H1 (cell line): ENCODE measurements at regions not wholly inside any gene's neighbourhood (a gene's known extent, or its start where the extent isn't known, plus 50 kb on each side); places are given as distances from the start of the nearest gene placed in this dataset.

Experiments
- CTCF ChIA-PET: fragments of 300-600 bp; sonication (Branson Sonifier 250); formaldehyde crosslinking; loops from one replicate; lab custom pipeline; 2021; ENCODE audit not compliant: partially characterized antibody; lab: Charles Lee
- POLR2A ChIA-PET: fragments of 300-600 bp; sonication (Branson Sonifier 250); formaldehyde crosslinking; loops from one replicate; lab custom pipeline; 2021; ENCODE audit warnings: inconsistent platforms; ENCODE audit not compliant: partially characterized antibody; lab: Charles Lee
- DNase-seq, 2 experiments: peaks; one replicate each; pipeline versions ENCODE4 v3.0.0 to v3.0.0-alpha.2; 2010 to 2022; ENCODE audit warnings: low spot score in 2 of 2, low read depth in 1 of 2, mixed read lengths in 1 of 2
- FAIRE-seq: peaks from 2 replicates; lab custom pipeline; 2011; peaks lifted over from hg19 to GRCh38; lab: Jason Lieb, UNC
- H2AFZ ChIP-seq: 2 replicates; pipeline ENCODE4 v1.8.1; 2012; ENCODE audit warnings: low read length, inconsistent platforms
- H2AK5ac ChIP-seq: 2 replicates; pipeline ENCODE4 v1.6.1; 2013; ENCODE audit warnings: low read depth, low read length
- H2BK120ac ChIP-seq: replicated peaks from 2 replicates; pipeline ENCODE3; 2013; ENCODE audit warnings: low read depth, low read length, inconsistent platforms
- H2BK12ac ChIP-seq: 2 replicates; pipeline ENCODE4 v1.6.1; 2013; ENCODE audit warnings: low read depth, low read length
- H2BK15ac ChIP-seq: 2 replicates; pipeline ENCODE4 v1.6.1; 2013; ENCODE audit warnings: low read length
- H2BK20ac ChIP-seq: 2 replicates; pipeline ENCODE4 v1.6.1; 2013; ENCODE audit warnings: low read length
- H2BK5ac ChIP-seq: 2 replicates; pipeline ENCODE4 v1.6.1; 2013; ENCODE audit warnings: low read depth, low read length
- H3K14ac ChIP-seq: 2 replicates; pipeline ENCODE4 v1.6.1; 2013; ENCODE audit warnings: inconsistent platforms; ENCODE audit not compliant: insufficient read length
- H3K18ac ChIP-seq: 2 replicates; pipeline ENCODE4 v1.6.1; 2013; ENCODE audit warnings: low read length; ENCODE audit errors: extremely low read depth
- H3K23ac ChIP-seq: 2 replicates; pipeline ENCODE4 v1.6.1; 2013; ENCODE audit warnings: inconsistent platforms; ENCODE audit not compliant: insufficient read length
- H3K23me2 ChIP-seq: 2 replicates; pipeline ENCODE4 v1.6.1; 2013; ENCODE audit warnings: low read depth, low read length
- H3K27ac ChIP-seq: 2 replicates; pipeline ENCODE4 v1.6.1; 2011; ENCODE audit warnings: low read depth, low read length, inconsistent platforms
- H3K27me3 ChIP-seq, 4 experiments: replicated peaks in 1 of 4; 1 replicate in 1 of 4; 2 replicates in 3 of 4; pipeline versions ENCODE4 v1.6.1 to v1.8.1; 2011 to 2013; ENCODE audit warnings: low read length in 3 of 4, mild to moderate bottlenecking in 3 of 4, inconsistent platforms in 2 of 4, mixed read lengths in 2 of 4, moderate library complexity in 1 of 4; ENCODE audit not compliant: control insufficient read depth in 3 of 4, insufficient read depth in 3 of 4; ENCODE audit errors: extremely low read depth in 1 of 4
- H3K36me3 ChIP-seq, 4 experiments: 2 replicates each; pipeline versions ENCODE4 v1.6.1 to v1.8.1; 2011 to 2013; ENCODE audit warnings: mild to moderate bottlenecking in 4 of 4, low read length in 3 of 4, moderate library complexity in 2 of 4, control low read depth in 1 of 4, inconsistent platforms in 1 of 4; ENCODE audit not compliant: insufficient read depth in 4 of 4, control insufficient read depth in 2 of 4
- H3K4ac ChIP-seq: replicated peaks from 2 replicates; pipeline ENCODE3; 2013; ENCODE audit warnings: low read length, low read depth, mixed read lengths, inconsistent platforms; ENCODE audit not compliant: insufficient read length
- H3K4me1 ChIP-seq, 4 experiments: replicated peaks in 1 of 4; 1 replicate in 1 of 4; 2 replicates in 3 of 4; pipeline versions ENCODE4 v1.6.1 to v1.8.1; 2011 to 2013; ENCODE audit warnings: low read length in 3 of 4, inconsistent platforms in 2 of 4, mixed read lengths in 1 of 4; ENCODE audit not compliant: insufficient read depth in 4 of 4, control insufficient read depth in 3 of 4
- H3K4me2 ChIP-seq, 2 experiments: 2 replicates each; pipeline versions ENCODE4 v1.6.1 to v1.8.1; 2011 to 2013; ENCODE audit warnings: low read depth in 2 of 2, low read length in 2 of 2, control low read depth in 1 of 2, inconsistent platforms in 1 of 2, mild to moderate bottlenecking in 1 of 2; ENCODE audit not compliant: insufficient read depth in 1 of 2
- H3K4me3 ChIP-seq, 4 experiments: fragments of 200-600, 300-600 bp in 1 of 4; sonication (generic), shearing (Covaris generic), sonication (Bioruptor Twin) in 1 of 4; 2 replicates each; pipeline versions ENCODE4 v1.5.1 to v1.8.1; 2011 to 2016; ENCODE audit warnings: low read length in 4 of 4, low read depth in 3 of 4, control low read depth in 2 of 4, inconsistent platforms in 2 of 4, mild to moderate bottlenecking in 2 of 4, mixed read lengths in 1 of 4, moderate library complexity in 1 of 4; ENCODE audit not compliant: insufficient read depth in 2 of 4; ENCODE audit errors: extremely low read depth in 1 of 4
- H3K56ac ChIP-seq: replicated peaks from 2 replicates; pipeline ENCODE3; 2013; ENCODE audit warnings: low read depth, mild to moderate bottlenecking, mixed read lengths, low read length, inconsistent platforms; ENCODE audit not compliant: insufficient read length
- H3K79me1 ChIP-seq: 2 replicates; pipeline ENCODE4 v1.6.1; 2013; ENCODE audit warnings: low read depth, low read length, control low read depth
- H3K79me2 ChIP-seq, 2 experiments: 2 replicates each; pipeline versions ENCODE4 v1.6.1 to v1.8.1; 2012 to 2013; ENCODE audit warnings: low read length in 2 of 2, mild to moderate bottlenecking in 2 of 2, inconsistent platforms in 1 of 2; ENCODE audit not compliant: insufficient read depth in 2 of 2, control insufficient read depth in 1 of 2
- H3K9ac ChIP-seq, 4 experiments: replicated peaks in 1 of 4; 1 replicate in 1 of 4; 2 replicates in 3 of 4; pipeline versions ENCODE4 v1.6.1 to v1.8.1; 2011 to 2013; ENCODE audit warnings: low read depth in 3 of 4, low read length in 3 of 4, control low read depth in 2 of 4, mild to moderate bottlenecking in 2 of 4, moderate library complexity in 2 of 4, inconsistent platforms in 1 of 4; ENCODE audit errors: extremely low read depth in 1 of 4
- H3K9me3 ChIP-seq, 2 experiments: 2 replicates each; pipeline versions ENCODE4 v1.6.1 to v1.8.1; 2012 to 2013; ENCODE audit warnings: mild to moderate bottlenecking in 2 of 2, moderate library complexity in 2 of 2, control low read depth in 1 of 2, inconsistent platforms in 1 of 2, low read depth in 1 of 2, low read length in 1 of 2, mixed read lengths in 1 of 2; ENCODE audit not compliant: insufficient read depth in 2 of 2
- H4K20me1 ChIP-seq, 2 experiments: replicated peaks in 1 of 2; 2 replicates each; pipeline versions ENCODE3 to v1.8.1; 2011 to 2013; ENCODE audit warnings: inconsistent platforms in 2 of 2, low read length in 2 of 2, mild to moderate bottlenecking in 1 of 2; ENCODE audit not compliant: insufficient read depth in 2 of 2, control insufficient read depth in 1 of 2
- H4K5ac ChIP-seq: 2 replicates; pipeline ENCODE4 v1.6.1; 2013; ENCODE audit warnings: low read length, low read depth, mixed read lengths, inconsistent platforms; ENCODE audit not compliant: insufficient read length
- H4K8ac ChIP-seq: 2 replicates; pipeline ENCODE4 v1.8.0; 2013; ENCODE audit warnings: mild to moderate bottlenecking, moderate library complexity, low read length, inconsistent platforms; ENCODE audit not compliant: insufficient read depth; ENCODE audit errors: extremely low read depth
- H4K91ac ChIP-seq: replicated peaks from 2 replicates; pipeline ENCODE3; 2013; ENCODE audit warnings: low read length, mixed read lengths, inconsistent platforms; ENCODE audit not compliant: insufficient read length
- CBX8 ChIP-seq: fragments of 300-800, 300-1000 bp; sonication (generic); IDR thresholded peaks from 2 replicates; pipeline ENCODE4 v1.7.1; 2016; ENCODE audit warnings: low read depth, low read length, borderline replicate concordance
- CHD1 ChIP-seq: IDR thresholded peaks from 2 replicates; pipeline ENCODE4 v1.6.1; 2012; ENCODE audit warnings: low read depth, low read length, improper control_type of control experiment
- JUN ChIP-seq: IDR thresholded peaks from 2 replicates; pipeline ENCODE4 v1.6.1; 2011; ENCODE audit warnings: low read depth, mild to moderate bottlenecking, improper control_type of control experiment, low read length
- KDM4A ChIP-seq: IDR thresholded peaks from one replicate; pipeline ENCODE4 v1.7.1; 2012; ENCODE audit warnings: low read depth, mild to moderate bottlenecking, moderate library complexity, low read length, inconsistent platforms; ENCODE audit not compliant: severe bottlenecking
- RNF2 ChIP-seq: fragments of 200-900, 300-1000 bp; sonication (generic); IDR thresholded peaks from 2 replicates; pipeline ENCODE4 v1.7.1; 2016; ENCODE audit warnings: borderline replicate concordance, low read depth, mild to moderate bottlenecking, antibody characterized with exemption, low read length; ENCODE audit not compliant: poor library complexity, severe bottlenecking; ENCODE audit errors: missing control alignments
- SIX5 ChIP-seq: IDR thresholded peaks from 2 replicates; pipeline ENCODE4 v1.6.1; 2011; ENCODE audit warnings: mild to moderate bottlenecking, low read depth, low read length
- SP4 ChIP-seq: IDR thresholded peaks from 2 replicates; pipeline ENCODE4 v1.6.1; 2012; ENCODE audit warnings: low read length, inconsistent platforms
- TCF12 ChIP-seq: IDR thresholded peaks from 2 replicates; pipeline ENCODE4 v1.6.1; 2011; ENCODE audit warnings: low read depth, mild to moderate bottlenecking, low read length
- USF2 ChIP-seq: IDR thresholded peaks from 2 replicates; pipeline ENCODE4 v1.6.1; 2011; ENCODE audit warnings: low read length, improper control_type of control experiment
- YY1 ChIP-seq: IDR thresholded peaks from 2 replicates; pipeline ENCODE4 v1.6.1; 2011; ENCODE audit warnings: low read depth, mild to moderate bottlenecking, low read length
- WGBS, 2 experiments: shearing (Covaris generic) in 1 of 2; methylation state at CpG; one replicate each; pipeline versions ENCODE4 v1.1.6 to v1.1.7; 2013 to 2015; ENCODE audit warnings: low lambda C conversion rate in 2 of 2, mixed read lengths in 2 of 2, inconsistent platforms in 1 of 2, low coverage in 1 of 2, missing lambda C conversion rate in 1 of 2; ENCODE audit not compliant: insufficient replicate concordance in 2 of 2, insufficient coverage in 1 of 2, insufficient read length in 1 of 2; ENCODE audit errors: extremely low coverage in 1 of 2, missing lambda C conversion rate in 1 of 2; 5-methylcytosine and 5-hydroxymethylcytosine counted together

- no peak overlapping the region for H4K8ac ChIP-seq
- peak overlapping the region; percentile 70 to 98 (median 89) for H3K4me3 ChIP-seq
- POLR2A ChIA-PET = interaction anchor here (0.6 to 2.8 kb wide), 16 partner anchors 8 to 134 kb away, joined by 3 to 27 read pairs (median 4); partner anchors contain the start of gene NIPBL
- H2BK5ac ChIP-seq = peak overlapping the region; percentile 95
- H3K18ac ChIP-seq = peak overlapping the region; percentile 56; the same call in 1 of the 2 replicates
- peak overlapping the region in 3 of 4 experiments; percentile 31 to 84 (median 39); a peak in 3 of 7 replicates for H3K9ac ChIP-seq
- H3K27me3 ChIP-seq = no peaks in the 10 kb centered on the region
- no peak overlapping the region for H3K23ac ChIP-seq
- no peak overlapping the region for H3K56ac ChIP-seq
- no peaks in the 10 kb centered on the region for H3K36me3 ChIP-seq
- 25% methylated on average over 22 of the region's 22 CpGs; no CpG with 5 or more reads in 1 of the 2 experiments for WGBS, 2 experiments
- no peak overlapping the region for H4K5ac ChIP-seq
- peak overlapping the region; percentile 96 to 99 for H3K4me2 ChIP-seq
- FAIRE-seq = no peak
- H3K27ac ChIP-seq = no peak overlapping the region
- H3K23me2 ChIP-seq = peaks cover 11% of the 10 kb centered on the region
- H2BK12ac ChIP-seq = peak overlapping the region; percentile 23; the same call in 1 of the 2 replicates
- H3K14ac ChIP-seq = no peak overlapping the region
- H2BK20ac ChIP-seq = no peak overlapping the region
- no peak overlapping the region for H2BK15ac ChIP-seq
- peak overlapping the region; percentile 95 for H2AFZ ChIP-seq
- DNase-seq = peak; percentile 63 to 93
- H4K20me1 ChIP-seq = peaks cover 0 to 2% of the 10 kb centered on the region in 2 experiments
- H2AK5ac ChIP-seq = no peak overlapping the region
- CTCF ChIA-PET = interaction anchor here (0.6 to 5.2 kb wide), 22 partner anchors 8 to 472 kb away, joined by 3 to 50 read pairs (median 4); no protein-coding TSS in a partner anchor
- no peaks in the 10 kb centered on the region; the same call in 1 of the 2 replicates for H3K79me1 ChIP-seq
- peaks cover 9 to 15% (median 14%) of the 10 kb centered on the region in 4 experiments; a peak in 6 of 7 replicates for H3K4me1 ChIP-seq
- no peak overlapping the region for H2BK120ac ChIP-seq
- no peaks in the 10 kb centered on the region for H3K79me2 ChIP-seq
- no peaks in the 10 kb centered on the region for H3K9me3 ChIP-seq
- no peak overlapping the region for H4K91ac ChIP-seq
- no peak overlapping the region for H3K4ac ChIP-seq
- no peak for TF ChIP-seq USF2
- TF ChIP-seq SIX5 = no peak
- TF ChIP-seq TCF12 = no peak; the same call in 1 of the 2 replicates
- no peak for TF ChIP-seq KDM4A
- 0 out of 2 replicates have a peak, but pooled peaks have one; percentile 17 for TF ChIP-seq YY1
- TF ChIP-seq SP4 = no peak
- no peak for TF ChIP-seq CBX8
- no peak for TF ChIP-seq RNF2
- TF ChIP-seq JUN = no peak
- TF ChIP-seq CHD1 = no peak
Measured at GRCh38 chr5:36743891-36744772, 132.4 kb upstream of the NIPBL start.
